ENCODE measurements at regions not wholly inside any gene's neighbourhood (a gene's known extent, or its start where the extent isn't known, plus 50 kb on each side); places are given as distances from the start of the nearest gene placed in this dataset.

DNA sequence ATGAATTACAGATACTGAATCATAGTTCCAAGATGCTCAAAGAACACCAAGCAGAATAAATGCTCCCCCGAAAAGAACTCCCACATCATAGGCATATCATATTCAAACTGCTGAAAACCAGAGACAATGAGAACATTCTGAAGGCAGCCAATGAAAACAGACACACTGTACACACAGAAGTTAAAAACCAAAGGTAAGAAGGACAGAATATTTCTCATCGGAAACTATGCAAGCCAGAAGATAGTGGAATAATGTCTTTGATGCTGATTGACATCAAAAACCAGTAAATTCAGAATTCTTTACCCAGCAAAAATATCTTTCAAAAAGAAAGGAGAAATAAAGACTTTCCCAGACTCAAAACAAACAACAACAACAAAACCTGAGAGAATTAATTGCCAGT is 73.8 kb upstream of the IRX5 start:
- Mint-ChIP-seq H3K4me3 (no peak overlapping the region), H3K4me1 (no peaks in the 10 kb centered on the region), H3K36me3 (no peaks in the 10 kb centered on the region), H3K27me3 (no peaks in the 10 kb centered on the region), H3K27ac (no peak overlapping the region), H3K9me3 (peaks cover 0 to 13% (median 2%) of the 10 kb centered on the region in 7 donors)
- Histone ChIP-seq H3K36me3 (ENCODE audit: control insufficient read depth, insufficient read depth, low read length) (no peaks in the 10 kb centered on the region), H3K27ac (ENCODE audit: insufficient read depth, low read length, poor library complexity, severe bottlenecking) (no peak overlapping the region), H3K27me3 (ENCODE audit: control insufficient read depth, insufficient read depth, low read length) (no peaks in the 10 kb centered on the region), H3K4me1 (ENCODE audit: control insufficient read depth, insufficient read depth, low read length, poor library complexity, severe bottlenecking) (no peaks in the 10 kb centered on the region), H3K9me3 (ENCODE audit: control insufficient read depth in 2 of 2, low read length in 2 of 2) (peaks cover 0 to 6% of the 10 kb centered on the region in 2 experiments), H3K4me3 (ENCODE audit: low read depth, low read length) (no peak overlapping the region)
- ATAC-seq (ENCODE audit: low read depth in 2 of 2), result no peak
- no peak for DNase-seq

DNA sequence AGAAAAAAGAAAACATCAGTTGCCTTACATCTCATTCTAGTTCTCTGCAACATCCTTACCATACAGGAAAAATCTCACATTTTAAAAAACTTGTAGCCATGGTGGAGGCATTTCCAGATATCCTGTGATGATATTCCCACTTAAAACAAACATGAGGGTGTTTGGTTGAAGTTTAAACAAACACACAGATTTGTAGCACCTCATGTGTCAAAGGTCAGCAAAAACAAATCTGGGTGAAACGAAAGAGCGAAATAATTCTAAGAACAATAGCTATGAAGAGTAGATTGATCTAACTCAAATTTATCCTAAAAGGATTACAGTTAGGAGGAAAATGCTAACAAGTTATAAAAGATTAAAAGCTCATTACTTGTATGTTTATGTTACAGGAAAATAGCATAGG is 83.1 kb upstream of the IRX5 start:
- Mint-ChIP-seq H3K27me3 (no peaks in the 10 kb centered on the region), H3K4me1 (no peaks in the 10 kb centered on the region), H3K9me3 (peaks cover 0 to 6% (median 3%) of the 10 kb centered on the region in 7 donors), H3K27ac (no peak overlapping the region), H3K4me3 (no peak overlapping the region), H3K36me3 (no peaks in the 10 kb centered on the region)
- H3K9me3 ChIP-seq (ENCODE audit: control insufficient read depth in 2 of 2, low read length in 2 of 2), result no peaks in the 10 kb centered on the region
- no peak overlapping the region for H3K27ac ChIP-seq (ENCODE audit: insufficient read depth, low read length, poor library complexity, severe bottlenecking)
- H3K36me3 ChIP-seq (ENCODE audit: control insufficient read depth, insufficient read depth, low read length), result no peaks in the 10 kb centered on the region
- ATAC-seq (ENCODE audit: low read depth in 2 of 2) (no peak), DNase-seq (no peak)
- no peaks in the 10 kb centered on the region for H3K4me1 ChIP-seq (ENCODE audit: control insufficient read depth, insufficient read depth, low read length, poor library complexity, severe bottlenecking)
- H3K27me3 ChIP-seq (ENCODE audit: control insufficient read depth, insufficient read depth, low read length), result no peaks in the 10 kb centered on the region
- no peak overlapping the region for H3K4me3 ChIP-seq (ENCODE audit: low read depth, low read length)

DNA sequence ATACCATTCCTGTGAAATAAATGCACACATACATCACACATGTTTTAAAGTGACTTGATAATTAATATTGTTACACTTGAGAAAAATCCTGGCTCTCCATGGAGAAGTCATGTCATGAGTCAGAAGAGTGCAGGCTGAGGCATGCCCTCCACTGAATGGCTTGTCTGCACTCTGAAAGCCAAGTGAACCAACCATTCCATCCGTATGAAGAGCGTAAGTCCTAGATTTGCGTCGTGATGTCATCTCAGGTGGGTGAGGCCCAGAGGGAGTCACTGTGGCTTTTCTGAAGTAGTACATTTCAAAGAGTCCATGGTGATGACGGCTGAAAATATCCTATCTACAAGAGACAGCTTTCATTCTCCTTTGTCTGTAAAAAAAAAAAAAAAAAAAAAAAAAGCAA is 83.5 kb upstream of the IRX5 start:
- DNase-seq (no peak), ATAC-seq (ENCODE audit: low read depth in 2 of 2) (no peak)
- no peak overlapping the region for H3K27ac ChIP-seq (ENCODE audit: insufficient read depth, low read length, poor library complexity, severe bottlenecking)
- H3K4me3 ChIP-seq (ENCODE audit: low read depth, low read length), result no peak overlapping the region
- H3K36me3 ChIP-seq (ENCODE audit: control insufficient read depth, insufficient read depth, low read length), result no peaks in the 10 kb centered on the region
- H3K9me3 ChIP-seq (ENCODE audit: control insufficient read depth in 2 of 2, low read length in 2 of 2), result no peaks in the 10 kb centered on the region
- no peak overlapping the region for H3K4me3 Mint-ChIP-seq
- no peaks in the 10 kb centered on the region for H3K36me3 Mint-ChIP-seq
- H3K27ac Mint-ChIP-seq, result no peak overlapping the region
- H3K9me3 Mint-ChIP-seq, result peaks cover 0 to 6% (median 3%) of the 10 kb centered on the region in 7 donors
- no peaks in the 10 kb centered on the region for H3K27me3 ChIP-seq (ENCODE audit: control insufficient read depth, insufficient read depth, low read length)
- no peaks in the 10 kb centered on the region for H3K27me3 Mint-ChIP-seq
- H3K4me1 ChIP-seq (ENCODE audit: control insufficient read depth, insufficient read depth, low read length, poor library complexity, severe bottlenecking), result no peaks in the 10 kb centered on the region
- H3K4me1 Mint-ChIP-seq, result no peaks in the 10 kb centered on the region

DNA sequence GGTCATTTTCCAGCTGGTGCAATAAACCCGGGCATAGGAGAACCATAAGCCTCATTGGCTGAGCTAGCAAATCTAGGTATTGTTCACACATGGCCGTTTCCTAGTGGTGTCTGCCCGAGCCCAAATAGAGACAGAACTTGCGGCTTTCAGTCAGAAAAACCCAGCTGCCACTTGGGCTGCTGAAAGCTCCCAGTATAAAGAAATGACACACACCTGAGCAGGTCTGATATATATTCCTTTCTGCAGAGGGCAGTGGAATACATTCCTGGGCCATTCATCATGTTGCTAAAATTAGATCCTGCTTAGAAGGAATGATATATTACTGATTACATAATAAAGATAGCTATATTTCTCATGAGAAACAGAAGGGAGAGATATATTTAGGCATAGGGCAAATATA is 83.9 kb upstream of the IRX5 start:
- H3K4me3 Mint-ChIP-seq, result no peak overlapping the region
- H3K9me3 Mint-ChIP-seq, result peaks cover 0 to 6% (median 3%) of the 10 kb centered on the region in 7 donors
- ATAC-seq (ENCODE audit: low read depth in 2 of 2) (no peak), DNase-seq (no peak)
- H3K27me3 ChIP-seq (ENCODE audit: control insufficient read depth, insufficient read depth, low read length), result no peaks in the 10 kb centered on the region
- H3K36me3 Mint-ChIP-seq, result no peaks in the 10 kb centered on the region
- H3K27me3 Mint-ChIP-seq, result no peaks in the 10 kb centered on the region
- no peak overlapping the region for H3K4me3 ChIP-seq (ENCODE audit: low read depth, low read length)
- H3K27ac Mint-ChIP-seq, result no peak overlapping the region
- no peak overlapping the region for H3K27ac ChIP-seq (ENCODE audit: insufficient read depth, low read length, poor library complexity, severe bottlenecking)
- H3K36me3 ChIP-seq (ENCODE audit: control insufficient read depth, insufficient read depth, low read length), result no peaks in the 10 kb centered on the region
- no peaks in the 10 kb centered on the region for H3K4me1 ChIP-seq (ENCODE audit: control insufficient read depth, insufficient read depth, low read length, poor library complexity, severe bottlenecking)
- no peaks in the 10 kb centered on the region for H3K9me3 ChIP-seq (ENCODE audit: control insufficient read depth in 2 of 2, low read length in 2 of 2)
- no peaks in the 10 kb centered on the region for H3K4me1 Mint-ChIP-seq

DNA sequence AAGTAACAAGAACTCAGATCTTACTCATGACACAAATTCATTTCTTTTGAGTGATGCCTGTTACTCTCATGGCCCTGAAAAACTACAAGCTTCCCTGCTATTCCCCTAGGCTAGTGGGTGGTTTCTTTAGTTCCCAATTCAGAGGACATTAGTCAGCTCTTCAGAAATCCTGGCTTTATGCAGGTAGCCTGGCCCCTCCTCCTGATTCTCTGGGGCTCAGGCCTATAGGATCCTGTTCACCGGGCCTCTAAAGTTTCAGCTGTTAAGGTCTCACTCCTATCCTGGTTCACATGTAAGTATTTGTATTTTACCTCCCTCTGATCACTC is 87.3 kb upstream of the IRX5 start:
- Mint-ChIP-seq H3K27me3 (no peaks in the 10 kb centered on the region), H3K9me3 (peaks cover 0 to 9% (median 6%) of the 10 kb centered on the region in 7 donors), H3K4me1 (no peaks in the 10 kb centered on the region), H3K36me3 (no peaks in the 10 kb centered on the region), H3K4me3 (no peak overlapping the region), H3K27ac (no peak overlapping the region)
- no peaks in the 10 kb centered on the region for H3K9me3 ChIP-seq (ENCODE audit: control insufficient read depth in 2 of 2, low read length in 2 of 2)
- no peaks in the 10 kb centered on the region for H3K27me3 ChIP-seq (ENCODE audit: control insufficient read depth, insufficient read depth, low read length)
- no peaks in the 10 kb centered on the region for H3K4me1 ChIP-seq (ENCODE audit: control insufficient read depth, insufficient read depth, low read length, poor library complexity, severe bottlenecking)
- no peak for DNase-seq
- H3K27ac ChIP-seq (ENCODE audit: insufficient read depth, low read length, poor library complexity, severe bottlenecking), result no peak overlapping the region
- no peak overlapping the region for H3K4me3 ChIP-seq (ENCODE audit: low read depth, low read length)
- no peaks in the 10 kb centered on the region for H3K36me3 ChIP-seq (ENCODE audit: control insufficient read depth, insufficient read depth, low read length)
- ATAC-seq (ENCODE audit: low read depth in 2 of 2), result no peak

DNA sequence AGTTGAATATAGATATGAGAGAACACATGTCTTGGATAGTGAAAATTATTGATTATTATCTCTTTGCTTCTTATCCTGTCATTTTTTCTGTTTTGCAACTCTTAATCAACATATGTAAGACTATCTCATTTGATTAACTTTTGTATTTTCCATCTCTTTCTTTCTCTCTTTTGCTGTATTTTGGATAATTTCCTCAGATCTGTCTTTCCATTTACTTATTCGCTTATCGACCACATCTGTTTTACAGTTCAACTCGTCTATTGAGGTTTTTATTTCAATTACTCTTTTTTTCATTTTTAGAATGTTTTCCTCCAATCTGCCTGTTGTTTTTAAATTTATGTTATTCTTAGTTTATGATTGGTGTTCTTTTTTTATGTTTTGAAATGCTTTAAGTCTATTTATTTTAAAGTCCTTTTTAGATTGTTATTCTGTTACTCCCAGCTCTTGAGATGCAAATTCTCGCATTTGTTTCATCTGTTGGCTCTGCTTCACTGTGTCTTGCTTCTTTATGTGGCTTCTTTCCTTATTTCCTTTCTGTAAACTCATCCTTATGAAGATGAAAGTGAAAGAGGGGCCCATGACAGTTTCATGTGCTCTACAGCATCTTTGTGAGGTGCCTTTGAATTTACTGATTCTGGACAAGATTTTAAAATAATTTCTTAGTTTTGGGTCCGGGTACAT is 87.8 kb upstream of the IRX5 start:
- no peak for DNase-seq
- ATAC-seq (ENCODE audit: low read depth in 2 of 2), result no peak
- no peak overlapping the region for H3K4me3 Mint-ChIP-seq
- H3K9me3 Mint-ChIP-seq, result peaks cover 0 to 10% (median 6%) of the 10 kb centered on the region in 7 donors
- H3K27me3 Mint-ChIP-seq, result no peaks in the 10 kb centered on the region
- no peaks in the 10 kb centered on the region for H3K36me3 Mint-ChIP-seq
- no peaks in the 10 kb centered on the region for H3K4me1 Mint-ChIP-seq
- no peak overlapping the region for H3K27ac Mint-ChIP-seq
- Histone ChIP-seq H3K27ac (ENCODE audit: insufficient read depth, low read length, poor library complexity, severe bottlenecking) (no peak overlapping the region), H3K9me3 (ENCODE audit: control insufficient read depth in 2 of 2, low read length in 2 of 2) (no peaks in the 10 kb centered on the region), H3K4me1 (ENCODE audit: control insufficient read depth, insufficient read depth, low read length, poor library complexity, severe bottlenecking) (no peaks in the 10 kb centered on the region), H3K27me3 (ENCODE audit: control insufficient read depth, insufficient read depth, low read length) (no peaks in the 10 kb centered on the region), H3K36me3 (ENCODE audit: control insufficient read depth, insufficient read depth, low read length) (no peaks in the 10 kb centered on the region), H3K4me3 (ENCODE audit: low read depth, low read length) (no peak overlapping the region)

DNA sequence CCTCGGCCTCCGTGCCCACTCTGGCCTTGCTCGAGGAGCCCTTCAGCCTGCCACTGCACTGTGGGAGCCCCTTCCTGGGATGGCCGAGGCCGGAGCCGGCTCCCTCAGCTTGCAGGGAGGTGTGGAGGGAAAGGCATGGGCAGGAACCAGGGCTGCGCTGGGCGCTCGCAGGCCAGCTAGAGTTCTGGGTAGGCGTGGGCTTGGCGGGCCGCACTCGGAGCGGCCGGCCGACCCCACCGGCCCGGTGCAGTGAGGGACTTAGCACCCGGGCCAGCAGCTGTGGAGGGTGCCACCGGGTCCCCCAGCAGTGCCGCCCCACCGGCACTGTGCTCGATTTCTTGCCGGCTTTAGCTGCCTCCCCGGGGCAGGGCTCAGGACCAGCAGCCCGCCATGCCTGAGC is 101.0 kb upstream of the IRX5 start:
- no peaks in the 10 kb centered on the region for H3K36me3 Mint-ChIP-seq
- H3K27ac ChIP-seq (ENCODE audit: insufficient read depth, low read length, poor library complexity, severe bottlenecking), result no peak overlapping the region
- H3K4me1 ChIP-seq (ENCODE audit: control insufficient read depth, insufficient read depth, low read length, poor library complexity, severe bottlenecking), result no peaks in the 10 kb centered on the region
- no peaks in the 10 kb centered on the region for H3K9me3 ChIP-seq (ENCODE audit: control insufficient read depth in 2 of 2, low read length in 2 of 2)
- H3K36me3 ChIP-seq (ENCODE audit: control insufficient read depth, insufficient read depth, low read length), result no peaks in the 10 kb centered on the region
- H3K27ac Mint-ChIP-seq, result no peak overlapping the region
- H3K27me3 ChIP-seq (ENCODE audit: control insufficient read depth, insufficient read depth, low read length), result no peaks in the 10 kb centered on the region
- H3K27me3 Mint-ChIP-seq, result peaks cover 5% of the 10 kb centered on the region
- H3K4me1 Mint-ChIP-seq, result no peaks in the 10 kb centered on the region
- ATAC-seq (ENCODE audit: low read depth in 2 of 2) (no peak), DNase-seq (no peak)
- no peak overlapping the region for H3K4me3 ChIP-seq (ENCODE audit: low read depth, low read length)
- no peak overlapping the region for H3K4me3 Mint-ChIP-seq
- peaks cover 0 to 11% (median 2%) of the 10 kb centered on the region in 7 donors for H3K9me3 Mint-ChIP-seq

DNA sequence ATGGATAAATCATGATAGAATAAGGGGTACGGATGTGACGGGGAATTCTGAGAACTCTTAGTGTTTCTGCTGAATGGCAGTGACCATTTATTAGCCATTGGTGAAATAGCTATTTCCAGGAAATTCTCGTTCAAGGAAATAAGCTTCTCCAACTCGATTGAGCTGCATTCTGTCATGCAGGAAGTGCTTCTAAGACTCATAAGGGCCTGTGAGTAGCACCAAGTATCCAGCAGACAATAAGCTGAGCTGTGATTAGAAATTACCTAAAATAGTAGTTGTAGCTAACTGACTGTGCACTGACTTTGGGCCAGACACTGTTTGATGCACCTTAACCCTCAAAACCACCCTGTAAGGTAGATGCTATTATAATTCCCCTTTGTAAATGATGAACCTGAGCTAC is 107.8 kb upstream of the IRX5 start:
- no peaks in the 10 kb centered on the region for H3K9me3 ChIP-seq (ENCODE audit: control insufficient read depth in 2 of 2, low read length in 2 of 2)
- H3K9me3 Mint-ChIP-seq, result peaks cover 0 to 5% (median 2%) of the 10 kb centered on the region in 7 donors
- no peak overlapping the region for H3K27ac ChIP-seq (ENCODE audit: insufficient read depth, low read length, poor library complexity, severe bottlenecking)
- peaks cover 9% of the 10 kb centered on the region for H3K27me3 Mint-ChIP-seq
- H3K36me3 Mint-ChIP-seq, result no peaks in the 10 kb centered on the region
- ATAC-seq (ENCODE audit: low read depth in 2 of 2) (no peak), DNase-seq (no peak)
- no peaks in the 10 kb centered on the region for H3K4me1 Mint-ChIP-seq
- no peak overlapping the region for H3K4me3 ChIP-seq (ENCODE audit: low read depth, low read length)
- no peaks in the 10 kb centered on the region for H3K27me3 ChIP-seq (ENCODE audit: control insufficient read depth, insufficient read depth, low read length)
- H3K27ac Mint-ChIP-seq, result no peak overlapping the region
- no peak overlapping the region for H3K4me3 Mint-ChIP-seq
- H3K36me3 ChIP-seq (ENCODE audit: control insufficient read depth, insufficient read depth, low read length), result no peaks in the 10 kb centered on the region
- H3K4me1 ChIP-seq (ENCODE audit: control insufficient read depth, insufficient read depth, low read length, poor library complexity, severe bottlenecking), result no peaks in the 10 kb centered on the region

Measured in CD4-positive, CD25-positive, alpha-beta regulatory T cell (primary cell).